Left ventricle myocardium inferior (tissue), 1 donor: ENCODE measurements at regions not wholly inside any gene's neighbourhood (a gene's known extent, or its start where the extent isn't known, plus 50 kb on each side); places are given as distances from the start of the nearest gene placed in this dataset.

ENCODE experiments used
- DNase-seq: peaks from one replicate; pipeline ENCODE4 v3.0.0-alpha.2; 2020
- H3K27ac ChIP-seq: fragments of 200-600 bp; replicated peaks from 2 replicates; pipeline ENCODE4 v1.8.0; 2021
- H3K27me3 ChIP-seq: fragments of 200-600 bp; 2 replicates; pipeline ENCODE4 v1.8.0; 2021; ENCODE audit warnings: low read depth
- H3K36me3 ChIP-seq: fragments of 200-600 bp; 2 replicates; pipeline ENCODE4 v1.8.0; 2021
- H3K4me1 ChIP-seq: fragments of 200-600 bp; 2 replicates; pipeline ENCODE4 v1.8.0; 2021
- H3K4me3 ChIP-seq: fragments of 200-600 bp; 2 replicates; pipeline ENCODE4 v1.8.0; 2021; ENCODE audit warnings: mild to moderate bottlenecking, moderate library complexity
- H3K9me3 ChIP-seq: fragments of 200-600 bp; replicated peaks from 2 replicates; pipeline ENCODE4 v1.8.0; 2021
- CTCF ChIP-seq: fragments of 200-600 bp; IDR thresholded peaks from 2 replicates; pipeline ENCODE4 v1.8.0; 2021; ENCODE audit warnings: antibody characterized with exemption, mild to moderate bottlenecking, borderline replicate concordance
- intact Hi-C: fragments of 100-400 bp; cut with micrococcal nuclease; formaldehyde crosslinking; loops from one replicate; pipeline ENCODE4 v1.11.0; 2022
- donor health status: DM: no; HTN: yes; CAD: no; lungs with severe emphysema.

- H3K36me3 ChIP-seq, result no peaks in the 10 kb centered on the region
Measured at GRCh38 chr3:64863226-64864212, 175.7 kb upstream of the ADAMTS9 start.

GRCh38 chr3:64861684-64862083 is 173.9 kb upstream of the ADAMTS9 start:
- Histone ChIP-seq H3K27me3 (no peaks in the 10 kb centered on the region), H3K4me1 (peaks cover 12% of the 10 kb centered on the region), H3K36me3 (no peaks in the 10 kb centered on the region), H3K27ac (no peak overlapping the region), H3K4me3 (no peak overlapping the region), H3K9me3 (no peaks in the 10 kb centered on the region)
- no peak for TF ChIP-seq CTCF
- DNase-seq, result no peak
- intact Hi-C loops, result no loop called here

More at GRCh38 chr3:64863226-64864212, 175.7 kb upstream of the ADAMTS9 start:
- Histone ChIP-seq H3K9me3 (no peaks in the 10 kb centered on the region), H3K27ac (no peak overlapping the region), H3K4me1 (peaks cover 13% of the 10 kb centered on the region), H3K27me3 (no peaks in the 10 kb centered on the region), H3K4me3 (no peak overlapping the region)
- TF ChIP-seq CTCF, result no peak
- DNase-seq, result no peak
- intact Hi-C loops, result no loop called here

- Histone ChIP-seq H3K4me3 (no peak overlapping the region), H3K9me3 (no peaks in the 10 kb centered on the region), H3K4me1 (peaks cover under 1% of the 10 kb centered on the region), H3K36me3 (no peaks in the 10 kb centered on the region), H3K27ac (no peak overlapping the region), H3K27me3 (no peaks in the 10 kb centered on the region)
- TF ChIP-seq CTCF, result no peak
- no peak for DNase-seq
- intact Hi-C loops, result no loop called here
Measured at GRCh38 chr3:64860536-64860870, 172.7 kb upstream of the ADAMTS9 start.

- intact Hi-C loops, result no loop called here
- DNase-seq, result no peak
- no peak for TF ChIP-seq CTCF
- H3K9me3 ChIP-seq, result no peaks in the 10 kb centered on the region
- no peak overlapping the region for H3K4me3 ChIP-seq
- H3K27ac ChIP-seq, result no peak overlapping the region
- no peaks in the 10 kb centered on the region for H3K27me3 ChIP-seq
- H3K36me3 ChIP-seq, result no peaks in the 10 kb centered on the region
- H3K4me1 ChIP-seq, result no peaks in the 10 kb centered on the region
Measured at GRCh38 chr3:64859625-64860535, 172.1 kb upstream of the ADAMTS9 start.

- H3K27ac ChIP-seq, result no peak overlapping the region
- TF ChIP-seq CTCF, result no peak
- no peaks in the 10 kb centered on the region for H3K36me3 ChIP-seq
- H3K9me3 ChIP-seq, result no peaks in the 10 kb centered on the region
- H3K4me1 ChIP-seq, result no peaks in the 10 kb centered on the region
- no peaks in the 10 kb centered on the region for H3K27me3 ChIP-seq
- H3K4me3 ChIP-seq, result no peak overlapping the region
- DNase-seq, result no peak
- intact Hi-C loops, result no loop called here
Measured at GRCh38 chr3:64856977-64857516, 169.2 kb upstream of the ADAMTS9 start.
